HG02981 (cell line): ENCODE measurements at regions not wholly inside any gene's neighbourhood (a gene's known extent, or its start where the extent isn't known, plus 50 kb on each side); places are given as distances from the start of the nearest gene placed in this dataset.

ENCODE experiments used
- ATAC-seq: cut with Tn5 transposase; IDR thresholded peaks from one replicate; pipeline ENCODE4 v1.9.1; 2021; ENCODE audit warnings: mild to moderate bottlenecking, moderate library complexity; ENCODE audit not compliant: unreplicated experiment

GRCh38 chr4:157572284-157572683 is 351.8 kb downstream of the GRIA2 start:
- no peak for ATAC-seq

- no peak for ATAC-seq
Observed at GRCh38 chr4:157564771-157565170, 344.2 kb downstream of the GRIA2 start.

DNA sequence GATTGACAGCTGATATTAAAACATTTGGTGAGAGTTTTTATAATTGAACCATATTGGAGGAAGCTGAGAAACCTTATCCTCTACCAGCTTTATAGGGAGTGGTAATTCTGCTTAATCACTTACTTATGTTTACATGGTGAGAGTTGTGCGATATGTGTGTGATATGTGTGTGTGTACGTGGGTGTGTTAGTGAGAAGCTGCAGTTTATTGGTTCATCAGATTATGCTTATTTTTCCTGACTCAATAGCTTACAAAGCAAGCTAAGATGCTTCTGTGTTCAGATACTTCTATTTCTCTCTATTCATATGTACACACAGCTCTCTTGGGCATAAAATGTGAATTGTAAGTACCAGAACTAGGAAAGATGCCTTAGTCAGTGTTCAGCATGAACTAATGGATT is 343.7 kb downstream of the GRIA2 start:
- ATAC-seq, result no peak

- ATAC-seq, result no peak
Observed at GRCh38 chr4:157558016-157558415, 337.5 kb downstream of the GRIA2 start.

GRCh38 chr4:157550028-157550427 is 329.5 kb downstream of the GRIA2 start:
- no peak for ATAC-seq

GRCh38 chr4:157527954-157528353 is 307.4 kb downstream of the GRIA2 start:
- no peak for ATAC-seq

- no peak for ATAC-seq
Observed at GRCh38 chr4:157521906-157522305, 301.4 kb downstream of the GRIA2 start.

DNA sequence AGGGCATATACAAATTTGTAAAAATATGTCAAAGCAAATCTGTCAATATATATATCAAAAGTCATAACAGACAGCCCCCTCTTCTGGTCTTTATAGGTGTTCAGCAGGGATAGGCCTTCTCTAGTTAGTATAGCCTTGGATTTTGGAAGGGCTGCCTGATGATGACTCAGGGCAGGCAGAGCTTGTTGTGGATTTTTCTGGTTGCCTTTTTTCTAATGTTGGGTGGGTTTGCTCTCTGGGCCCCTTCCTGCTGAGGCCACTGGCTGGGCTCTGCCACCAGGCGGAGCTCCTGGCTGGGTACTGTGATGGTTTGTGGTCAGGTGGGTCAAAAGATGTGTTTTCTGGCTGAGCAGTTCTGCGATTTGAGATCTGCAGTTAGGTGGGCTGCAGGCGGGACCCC is 294.2 kb downstream of the GRIA2 start:
- no peak for ATAC-seq

DNA sequence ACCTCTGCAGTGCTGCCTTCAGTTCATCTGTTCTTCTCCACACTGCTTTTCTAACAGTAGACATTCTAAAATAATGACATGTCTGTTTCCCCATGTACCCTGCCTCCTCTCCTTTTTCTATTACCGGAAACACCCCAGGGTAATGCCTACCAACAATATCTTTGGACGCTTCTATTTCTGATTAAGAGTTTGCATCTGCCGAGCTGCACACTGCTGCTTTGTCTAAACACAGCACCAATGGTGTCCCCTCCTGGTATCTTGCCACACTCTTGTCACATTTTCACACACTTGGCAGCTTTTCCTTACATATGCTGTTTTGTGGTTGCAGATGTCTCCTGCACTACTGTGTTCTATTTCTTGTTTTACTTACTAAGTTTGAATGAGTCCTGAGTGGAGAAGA is 288.8 kb downstream of the GRIA2 start:
- no peak for ATAC-seq

- no peak for ATAC-seq
Observed at GRCh38 chr4:157502656-157503055, 282.1 kb downstream of the GRIA2 start.

DNA sequence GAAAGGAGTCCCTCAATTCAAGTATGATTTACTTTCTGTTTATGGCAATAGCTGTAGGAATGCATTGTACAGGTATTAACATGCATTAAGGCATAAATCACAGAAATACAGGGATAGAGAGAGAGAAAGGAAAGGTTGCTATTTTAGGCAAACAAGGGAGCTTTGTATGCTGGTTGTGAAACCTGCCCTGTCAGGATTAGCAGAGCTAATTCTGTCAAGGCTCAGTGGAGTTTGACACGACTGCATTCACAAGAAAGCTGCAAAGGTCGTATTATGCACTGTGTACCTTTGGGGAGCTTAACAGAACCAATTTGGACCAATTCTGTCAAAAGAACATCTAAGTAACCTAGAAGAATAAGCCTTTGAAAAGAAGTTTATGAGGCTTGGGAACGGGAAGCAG is 239.3 kb downstream of the GRIA2 start:
- ATAC-seq, result no peak

DNA sequence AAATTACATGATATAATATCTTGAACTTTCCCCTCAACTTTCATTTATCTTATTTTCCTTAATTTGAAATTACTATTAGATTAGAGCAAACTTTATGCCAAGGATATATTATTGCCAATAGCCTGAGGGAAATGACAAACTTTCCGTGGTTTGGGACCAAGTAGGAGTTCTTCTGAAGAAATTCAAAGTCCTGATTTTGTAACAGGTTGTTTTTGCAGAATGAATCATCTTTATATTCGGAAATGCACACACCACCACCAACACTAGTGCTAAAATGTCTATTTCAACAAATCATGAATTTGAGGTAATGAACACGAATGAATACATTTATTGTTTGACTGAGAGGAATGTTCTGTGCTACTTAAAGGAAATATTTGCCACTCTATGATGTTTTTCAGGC is 226.7 kb downstream of the GRIA2 start:
- ATAC-seq, result no peak

DNA sequence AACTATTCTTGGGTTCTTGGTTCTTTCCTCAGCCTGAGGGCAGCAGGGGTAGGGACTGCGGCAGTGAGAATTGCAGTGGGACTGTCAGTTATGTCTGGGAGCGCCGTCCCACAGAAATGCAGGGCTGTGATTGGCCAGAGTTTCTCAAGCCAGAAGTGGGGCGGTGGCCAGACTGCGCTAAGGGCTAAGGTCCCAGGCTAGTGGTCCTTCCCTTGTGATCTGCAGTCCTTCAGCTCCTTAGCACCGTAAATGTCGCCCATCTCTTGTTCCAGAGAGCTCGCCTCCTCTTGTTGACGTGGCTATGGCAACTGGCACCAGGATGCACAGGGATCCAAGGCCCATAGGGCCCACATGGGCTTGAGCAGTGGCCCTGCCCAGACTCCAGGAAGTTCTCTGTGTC is 223.5 kb downstream of the GRIA2 start:
- no peak for ATAC-seq

GRCh38 chr4:157443537-157443936 is 223.0 kb downstream of the GRIA2 start:
- ATAC-seq, result no peak

GRCh38 chr4:157425897-157426296 is 205.4 kb downstream of the GRIA2 start:
- ATAC-seq, result no peak

- ATAC-seq, result no peak
Observed at GRCh38 chr4:157423526-157424020, 203.0 kb downstream of the GRIA2 start.

- ATAC-seq, result no peak
Observed at GRCh38 chr4:157421365-157421764, 200.8 kb downstream of the GRIA2 start.
